Activated CD4-positive, alpha-beta T cell treated with anti-CD3 and anti-CD28 coated beads for 1 hour (primary cell): ENCODE measurements at regions not wholly inside any gene's neighbourhood (a gene's known extent, or its start where the extent isn't known, plus 50 kb on each side); places are given as distances from the start of the nearest gene placed in this dataset.
"Not testable (repeated sequence)": the region's sequence is repeated elsewhere in the genome, so short reads cannot be mapped to it uniquely, and the experiment has no call there.

Experiments
- DNase-seq: peaks from one replicate; pipeline ENCODE4 v3.0.0-alpha.2; 2020

GRCh38 chr21:5013455-5014304 lies 5507.7 kb upstream of the TPTE start:
- not testable (repeated sequence) for DNase-seq

- DNase-seq, result not testable (repeated sequence)
Observed at GRCh38 chr21:5015187-5015586, 5506.2 kb upstream of the TPTE start.

- not testable (repeated sequence) for DNase-seq
Observed at GRCh38 chr21:5019120-5019519, 5502.3 kb upstream of the TPTE start.

- not testable (repeated sequence) for DNase-seq
Observed at GRCh38 chr21:5021815-5022214, 5499.6 kb upstream of the TPTE start.

- DNase-seq, result not testable (repeated sequence)
Observed at GRCh38 chr21:5022254-5022653, 5499.1 kb upstream of the TPTE start.

- not testable (repeated sequence) for DNase-seq
Observed at GRCh38 chr21:5022748-5023147, 5498.6 kb upstream of the TPTE start.

- DNase-seq, result not testable (repeated sequence)
Observed at GRCh38 chr21:5035147-5035546, 5486.2 kb upstream of the TPTE start.

- DNase-seq, result not testable (repeated sequence)
Observed at GRCh38 chr21:5035587-5035986, 5485.8 kb upstream of the TPTE start.

- DNase-seq, result not testable (repeated sequence)
Observed at GRCh38 chr21:5037606-5038331, 5483.6 kb upstream of the TPTE start.

- DNase-seq, result not testable (repeated sequence)
Observed at GRCh38 chr21:5039926-5040325, 5481.5 kb upstream of the TPTE start.

- DNase-seq, result not testable (repeated sequence)
Observed at GRCh38 chr21:5042583-5042982, 5478.8 kb upstream of the TPTE start.

GRCh38 chr21:5044812-5045211 lies 5476.6 kb upstream of the TPTE start:
- DNase-seq, result not testable (repeated sequence)

- DNase-seq, result not testable (repeated sequence)
Observed at GRCh38 chr21:5051303-5052018, 5469.9 kb upstream of the TPTE start.

GRCh38 chr21:5055027-5055754 lies 5466.2 kb upstream of the TPTE start:
- DNase-seq, result not testable (repeated sequence)

GRCh38 chr21:5055996-5056962 lies 5465.1 kb upstream of the TPTE start:
- DNase-seq, result not testable (repeated sequence)

- not testable (repeated sequence) for DNase-seq
Observed at GRCh38 chr21:5057077-5057476, 5464.3 kb upstream of the TPTE start.

GRCh38 chr21:5060364-5061083 lies 5460.9 kb upstream of the TPTE start:
- not testable (repeated sequence) for DNase-seq

GRCh38 chr21:5064581-5065142 lies 5456.7 kb upstream of the TPTE start:
- DNase-seq, result not testable (repeated sequence)

GRCh38 chr21:5065240-5066211 lies 5455.9 kb upstream of the TPTE start:
- peak; percentile 18 for DNase-seq
